GM12878 (cell line): ENCODE measurements at regions not wholly inside any gene's neighbourhood (a gene's known extent, or its start where the extent isn't known, plus 50 kb on each side); places are given as distances from the start of the nearest gene placed in this dataset.

Source experiments
- ATAC-seq: fragments of 200-7000 bp; cut with Tn5 transposase; 3 replicates; pipeline ENCODE4 v1.9.1; 2020; ENCODE audit warnings: mild to moderate bottlenecking, moderate library complexity
- BruUV-seq: library from RNA; stranded (reverse); fragments of 400-500 nt; replicated peaks from 2 replicates; lab custom pipeline; 2021; lab: Mats Ljungman, UMichigan
- CTCF ChIA-PET: fragments of 300-600 bp; sonication (Branson Sonifier 250); formaldehyde crosslinking; extraction: SDS; loops from one replicate; lab custom pipeline; 2021; ENCODE audit warnings: inconsistent platforms; lab: Yijun Ruan, JAX
- POLR2A ChIA-PET: fragments of 350-600 bp; formaldehyde crosslinking; extraction: SDS; loops from one replicate; lab custom pipeline; 2021; ENCODE audit warnings: inconsistent platforms; lab: Charles Lee
- RAD21 ChIA-PET: fragments of 300-600 bp; sonication (Branson Sonifier 250); formaldehyde crosslinking; loops from one replicate; lab custom pipeline; 2023; ENCODE audit warnings: antibody characterized with exemption; ENCODE audit not compliant: unreplicated experiment; lab: Charles Lee
- SMC1A ChIA-PET: fragments of 300-600 bp; sonication (Branson Sonifier 250); formaldehyde crosslinking; loops from one replicate; lab custom pipeline; 2023; ENCODE audit not compliant: unreplicated experiment, uncharacterized antibody; lab: Charles Lee
- DNase-seq: peaks from one replicate; pipeline ENCODE4 v3.0.0-alpha.2; 2011; ENCODE audit warnings: low read depth, low spot score
- FAIRE-seq: peaks from 3 replicates; lab custom pipeline; 2011; peaks lifted over from hg19 to GRCh38; lab: Jason Lieb, UNC
- H2AFZ ChIP-seq: 2 replicates; pipeline ENCODE4 v1.6.0; 2011; ENCODE audit warnings: low read depth, low read length, control low read depth; ENCODE audit not compliant: control insufficient read depth
- H3K27ac ChIP-seq: 2 replicates; pipeline ENCODE4 v1.5.1; 2011; ENCODE audit warnings: control low read depth; ENCODE audit not compliant: control insufficient read depth, insufficient read depth
- H3K27me3 ChIP-seq, 2 experiments: replicated peaks in 1 of 2; 2 replicates each; pipeline versions ENCODE4 v1.6.0 to v1.6.1; 2011; ENCODE audit warnings: low read length in 1 of 2; ENCODE audit not compliant: control insufficient read depth in 2 of 2, insufficient read depth in 2 of 2
- H3K36me3 ChIP-seq, 2 experiments: 2 replicates each; pipeline ENCODE4 v1.5.1; 2011; ENCODE audit warnings: low read length in 1 of 2; ENCODE audit not compliant: control insufficient read depth in 2 of 2, insufficient read depth in 2 of 2
- H3K4me1 ChIP-seq: 2 replicates; pipeline ENCODE4 v1.6.1; 2011; ENCODE audit warnings: mild to moderate bottlenecking, low read length, moderate library complexity, mixed read lengths; ENCODE audit not compliant: control insufficient read depth, insufficient read depth
- H3K4me2 ChIP-seq: 2 replicates; pipeline ENCODE4 v1.6.0; 2011; ENCODE audit warnings: control low read depth; ENCODE audit not compliant: control insufficient read depth, insufficient read depth
- H3K4me3 ChIP-seq: fragments of 200-600 bp; sonication (generic); 2 replicates; pipeline ENCODE4 v1.5.1; 2016
- H3K79me2 ChIP-seq: 2 replicates; pipeline ENCODE4 v1.6.0; 2011; ENCODE audit warnings: low read length; ENCODE audit not compliant: control insufficient read depth, insufficient read depth
- H3K9ac ChIP-seq: 2 replicates; pipeline ENCODE4 v1.8.0; 2011; ENCODE audit warnings: low read length, control low read depth, mixed read lengths; ENCODE audit not compliant: control insufficient read depth, insufficient read depth
- H3K9me3 ChIP-seq: replicated peaks from 3 replicates; pipeline ENCODE4 v1.5.1; 2011; ENCODE audit warnings: mild to moderate bottlenecking, low read length; ENCODE audit not compliant: control insufficient read depth, insufficient read depth
- H4K20me1 ChIP-seq: 2 replicates; pipeline ENCODE4 v1.6.0; 2011; ENCODE audit not compliant: control insufficient read depth, insufficient read depth
- ATF7 ChIP-seq: fragments of 450-650 bp; IDR thresholded peaks from 2 replicates; pipeline ENCODE4 v1.6.1; 2016; ENCODE audit warnings: low read depth, mild to moderate bottlenecking
- BRCA1 ChIP-seq: IDR thresholded peaks from 2 replicates; pipeline ENCODE4 v1.6.1; 2011; ENCODE audit warnings: low read depth, low read length, improper control_type of control experiment
- CHD4 ChIP-seq: fragments of 200-600 bp; sonication (generic); IDR thresholded peaks from 2 replicates; pipeline ENCODE4 v1.6.1; 2016; ENCODE audit warnings: mild to moderate bottlenecking
- CTCF ChIP-seq, 3 experiments: IDR thresholded peaks in 2 of 3; conservative IDR thresholded peaks in 1 of 3; 2 replicates each; pipeline ENCODE4 v1.5.1; 2011; ENCODE audit warnings: low read depth in 3 of 3, low read length in 3 of 3, mild to moderate bottlenecking in 3 of 3, control low read depth in 2 of 3, moderate library complexity in 2 of 3, inconsistent platforms in 1 of 3, mixed read lengths in 1 of 3; ENCODE audit not compliant: control insufficient read depth in 2 of 3, insufficient read depth in 1 of 3; ENCODE audit errors: extremely low read depth in 1 of 3
- DPF2 ChIP-seq: fragments of 450-650 bp; IDR thresholded peaks from 2 replicates; pipeline ENCODE4 v1.6.1; 2017; ENCODE audit warnings: mild to moderate bottlenecking
- MEF2B ChIP-seq: fragments of 450-650 bp; IDR thresholded peaks from 2 replicates; pipeline ENCODE4 v1.6.1; 2018; ENCODE audit warnings: mild to moderate bottlenecking, moderate library complexity; ENCODE audit not compliant: partially characterized antibody, poor library complexity, severe bottlenecking
- MXI1 ChIP-seq: fragments of 150-350 bp; IDR thresholded peaks from 2 replicates; pipeline ENCODE4 v1.6.1; 2011; ENCODE audit warnings: low read depth, mild to moderate bottlenecking, inconsistent platforms, low read length, improper control_type of control experiment
- POLR2A ChIP-seq: IDR thresholded peaks from 2 replicates; pipeline ENCODE4 v1.6.1; 2011; ENCODE audit warnings: low read depth, mild to moderate bottlenecking, low read length
- RAD21 ChIP-seq: IDR thresholded peaks from 2 replicates; pipeline ENCODE4 v1.6.1; 2011; ENCODE audit warnings: mild to moderate bottlenecking, low read depth, low read length, moderate library complexity; ENCODE audit not compliant: insufficient read depth
- SUPT20H ChIP-seq: IDR thresholded peaks from 2 replicates; pipeline ENCODE4 v1.6.1; 2011; ENCODE audit warnings: low read depth, mild to moderate bottlenecking, low read length, moderate library complexity, borderline replicate concordance; ENCODE audit not compliant: control insufficient read depth
- SUZ12 ChIP-seq: fragments of 200-600 bp; sonication (generic); IDR thresholded peaks from one replicate; pipeline ENCODE4 v1.6.1; 2018; ENCODE audit warnings: antibody characterized with exemption, mild to moderate bottlenecking; ENCODE audit not compliant: unreplicated experiment
- ZNF384 ChIP-seq: IDR thresholded peaks from 2 replicates; pipeline ENCODE4 v1.6.1; 2012; ENCODE audit warnings: low read depth, mild to moderate bottlenecking, low read length, improper control_type of control experiment, borderline replicate concordance
- ZNF622 ChIP-seq: fragments of 450-650 bp; IDR thresholded peaks from 2 replicates; pipeline ENCODE4 v1.6.1; 2017; ENCODE audit warnings: mild to moderate bottlenecking, inconsistent platforms
- WGBS: methylation state at CpG from one replicate; pipeline ENCODE4 v1.1.6; 2016; ENCODE audit warnings: low lambda C conversion rate; ENCODE audit not compliant: insufficient replicate concordance, insufficient coverage; ENCODE audit errors: missing lambda C conversion rate; 5-methylcytosine and 5-hydroxymethylcytosine counted together
- in situ Hi-C: fragments of 300-500 bp; cut with MboI; formaldehyde crosslinking; loops from 9 replicates; pipeline ENCODE4 v1.14.3; 2018; ENCODE audit warnings: mixed read lengths
- intact Hi-C: fragments of 100-400 bp; cut with micrococcal nuclease; formaldehyde crosslinking; loops from one replicate; pipeline ENCODE4 v1.14.2; 2022; ENCODE audit not compliant: unreplicated experiment

DNA sequence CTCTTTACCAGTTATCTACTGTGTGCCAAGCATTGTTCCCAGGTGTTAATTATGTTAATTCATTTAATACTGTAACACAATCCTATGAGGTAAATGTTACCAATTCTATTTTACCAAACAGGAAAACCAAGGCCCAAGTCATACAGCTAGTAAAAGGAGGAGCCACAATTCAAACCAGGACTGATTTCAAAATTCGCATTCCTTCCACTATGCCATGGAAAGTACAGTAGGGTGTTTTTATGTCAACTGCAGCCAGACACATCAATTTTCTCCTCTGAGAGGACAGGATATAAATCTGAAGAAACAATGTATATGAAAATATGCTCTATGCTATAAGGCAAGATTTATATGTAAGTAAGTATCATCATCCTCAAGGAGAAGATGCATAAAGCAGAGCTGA lies 104.3 kb downstream of the RPL27A start:
- H3K4me2 ChIP-seq: no peak overlapping the region
- ATAC-seq (no peak), DNase-seq (no peak), FAIRE-seq (no peak)
- H3K9ac ChIP-seq: no peak overlapping the region
- intact Hi-C loops: no loop called here
- no peak for TF ChIP-seq CTCF (IDR thresholded peaks at IDR 0.05 in 2 of 3, conservative IDR thresholded peaks at IDR 0.05 in 1 of 3; ENCODE audit: control insufficient read depth in 2 of 3, extremely low read depth in 1 of 3, insufficient read depth in 1 of 3, low read depth in 3 of 3, low read length in 3 of 3)
- no peak for TF ChIP-seq CHD4
- TF ChIP-seq ATF7: no peak
- TF ChIP-seq SUZ12: no peak
- no peak for TF ChIP-seq BRCA1
- no peak for TF ChIP-seq POLR2A
- TF ChIP-seq SUPT20H: no peak
- TF ChIP-seq DPF2: no peak
- TF ChIP-seq MEF2B: no peak
- no peak for TF ChIP-seq ZNF622
- no peak for TF ChIP-seq MXI1
- TF ChIP-seq RAD21: no peak
- no peak for TF ChIP-seq ZNF384
- no peak overlapping the region for H3K4me3 ChIP-seq
- no peaks in the 10 kb centered on the region for H3K9me3 ChIP-seq
- H3K4me1 ChIP-seq: no peaks in the 10 kb centered on the region
- CTCF ChIA-PET: interaction anchor here (1.2 kb wide), 1 partner anchor 9 kb away, joined by 3 read pairs; no protein-coding TSS in a partner anchor
- POLR2A ChIA-PET: interaction anchor here (0.6 kb wide), 1 partner anchor 27 kb away, joined by 3 read pairs; no protein-coding TSS in a partner anchor
- no peaks in the 10 kb centered on the region for H3K36me3 ChIP-seq
- no peak overlapping the region for H3K27ac ChIP-seq
- BruUV-seq: no TSS peak
- no peaks in the 10 kb centered on the region for H4K20me1 ChIP-seq
- no peaks in the 10 kb centered on the region for H3K79me2 ChIP-seq
- RAD21 ChIA-PET: no interaction called here
- no peak overlapping the region for H2AFZ ChIP-seq
- WGBS: 92% methylated on average over 1 of the region's 1 CpG
- in situ Hi-C loops: no loop called here
- SMC1A ChIA-PET: interaction anchor here (3.7 kb wide), 1 partner anchor 9 kb away, joined by 14 read pairs; no protein-coding TSS in a partner anchor
- no peaks in the 10 kb centered on the region for H3K27me3 ChIP-seq
